ENCODE measurements at regions not wholly inside any gene's neighbourhood (a gene's known extent, or its start where the extent isn't known, plus 50 kb on each side); places are given as distances from the start of the nearest gene placed in this dataset.

- TF ChIP-seq CTCF (IDR thresholded peaks at IDR 0.05 in 2 of 3, conservative IDR thresholded peaks at IDR 0.05 in 1 of 3; ENCODE audit: borderline replicate concordance in 1 of 3, insufficient read depth in 1 of 3, low read depth in 2 of 3, low read length in 2 of 3) (no peak), EZH2 (IDR thresholded peaks at IDR 0.05) (no peak), CBX3 (IDR thresholded peaks at IDR 0.05; ENCODE audit: low read depth) (no peak), ATF3 (IDR thresholded peaks at IDR 0.05) (no peak)
These were observed 50.0 kb upstream of the SLC19A1 start for GRCh38 chr21:45592208-45592619.

All from HCT116 (cell line).